Upper lobe of right lung (tissue), 1 donor: ENCODE measurements at regions not wholly inside any gene's neighbourhood (a gene's known extent, or its start where the extent isn't known, plus 50 kb on each side); places are given as distances from the start of the nearest gene placed in this dataset.

Experiments
- ATAC-seq: fragments of 200-7000 bp; cut with Tn5 transposase; one replicate; pipeline ENCODE4 v1.9.1; 2020; ENCODE audit warnings: mild to moderate bottlenecking, moderate library complexity
- DNase-seq: peaks from one replicate; pipeline ENCODE4 v3.0.0-alpha.2; 2020
- H3K27ac ChIP-seq: fragments of 200-600 bp; one replicate; pipeline ENCODE4 v1.8.0; 2022
- H3K27me3 ChIP-seq: fragments of 200-600 bp; one replicate; pipeline ENCODE4 v1.8.0; 2022; ENCODE audit warnings: mild to moderate bottlenecking
- H3K36me3 ChIP-seq: fragments of 200-600 bp; one replicate; pipeline ENCODE4 v1.8.0; 2022
- H3K4me1 ChIP-seq: fragments of 200-600 bp; one replicate; pipeline ENCODE4 v1.8.0; 2022
- H3K4me3 ChIP-seq: fragments of 200-600 bp; one replicate; pipeline ENCODE4 v1.8.0; 2022; ENCODE audit warnings: mild to moderate bottlenecking
- H3K9me3 ChIP-seq: fragments of 200-600 bp; one replicate; pipeline ENCODE4 v1.8.0; 2022
- CTCF ChIP-seq: fragments of 200-600 bp; IDR thresholded peaks from one replicate; pipeline ENCODE4 v1.8.0; 2022; ENCODE audit warnings: antibody characterized with exemption
- intact Hi-C: fragments of 100-400 bp; cut with DNase I; formaldehyde crosslinking; loops from one replicate; pipeline ENCODE4 v1.11.0; 2022
- donor health status: DM: no; HTN: yes; CAD: no; lungs with severe emphysema.

DNA sequence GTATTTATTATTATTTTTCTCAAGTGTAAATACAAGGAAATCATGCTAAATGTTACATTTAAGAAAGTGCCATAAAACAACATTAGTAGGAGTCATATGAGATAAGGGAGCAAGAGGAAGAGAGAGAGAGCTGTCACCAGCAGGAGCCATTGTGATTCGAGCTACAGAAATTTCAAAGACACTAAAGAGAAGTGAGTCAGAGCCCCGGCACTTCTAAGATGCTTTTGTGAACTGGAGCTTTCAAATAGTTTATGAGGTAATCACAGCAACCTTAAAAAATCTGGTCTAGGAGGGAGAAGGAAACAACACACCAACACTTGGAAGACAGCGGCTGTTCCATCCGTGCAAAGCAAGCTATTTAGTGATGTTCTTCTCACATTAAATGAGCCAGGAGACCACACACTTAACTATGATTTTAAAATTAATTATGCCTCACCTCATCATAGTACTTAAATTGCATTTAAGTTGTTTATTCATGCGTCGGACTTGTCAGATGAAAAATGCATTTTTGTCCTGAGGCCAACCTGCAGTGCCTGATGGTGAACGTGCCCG lies 382.7 kb upstream of the SALL3 start:
- H3K4me1 ChIP-seq = no peaks in the 10 kb centered on the region
- ATAC-seq = no peak
- no peak overlapping the region for H3K4me3 ChIP-seq
- DNase-seq = no peak
- H3K9me3 ChIP-seq = no peaks in the 10 kb centered on the region
- H3K27me3 ChIP-seq = no peaks in the 10 kb centered on the region
- H3K27ac ChIP-seq = no peak overlapping the region
- intact Hi-C loops = no loop called here
- no peaks in the 10 kb centered on the region for H3K36me3 ChIP-seq
- TF ChIP-seq CTCF = no peak

DNA sequence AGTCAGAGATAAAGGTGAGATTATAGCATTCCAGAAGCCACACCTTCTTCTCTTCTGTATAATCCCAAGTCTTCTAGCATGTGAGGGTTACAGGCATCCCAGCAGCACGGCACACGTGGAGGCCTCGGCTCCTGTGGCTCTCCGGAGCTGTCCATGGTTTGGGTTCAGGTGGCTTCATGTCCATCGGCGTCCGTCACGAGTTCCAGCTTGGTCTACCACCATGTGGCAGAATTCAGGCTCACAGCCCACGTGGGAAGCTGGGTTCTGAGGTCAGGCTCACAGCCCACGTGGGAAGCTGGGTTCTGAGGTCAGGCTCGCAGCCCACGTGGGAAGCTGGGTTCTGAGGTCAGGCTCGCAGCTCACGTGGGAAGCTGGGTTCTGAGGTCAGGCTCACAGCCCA lies 378.3 kb upstream of the SALL3 start:
- no peaks in the 10 kb centered on the region for H3K27me3 ChIP-seq
- no peak overlapping the region for H3K4me3 ChIP-seq
- no peak overlapping the region for H3K27ac ChIP-seq
- DNase-seq (no peak), ATAC-seq (no peak)
- no peak for TF ChIP-seq CTCF
- H3K9me3 ChIP-seq = no peaks in the 10 kb centered on the region
- no peaks in the 10 kb centered on the region for H3K4me1 ChIP-seq
- no peaks in the 10 kb centered on the region for H3K36me3 ChIP-seq
- intact Hi-C loops = no loop called here

GRCh38 chr18:78601923-78602322 lies 377.7 kb upstream of the SALL3 start:
- Histone ChIP-seq H3K36me3 (no peaks in the 10 kb centered on the region), H3K4me1 (no peaks in the 10 kb centered on the region), H3K4me3 (no peak overlapping the region), H3K27me3 (no peaks in the 10 kb centered on the region), H3K9me3 (no peaks in the 10 kb centered on the region), H3K27ac (no peak overlapping the region)
- DNase-seq = no peak
- TF ChIP-seq CTCF = no peak
- no peak for ATAC-seq
- intact Hi-C loops = no loop called here

- H3K27ac ChIP-seq = no peak overlapping the region
- no peaks in the 10 kb centered on the region for H3K36me3 ChIP-seq
- H3K27me3 ChIP-seq = peaks cover 3% of the 10 kb centered on the region
- ATAC-seq (no peak), DNase-seq (no peak)
- H3K4me3 ChIP-seq = no peak overlapping the region
- intact Hi-C loops = no loop called here
- no peak for TF ChIP-seq CTCF
- no peaks in the 10 kb centered on the region for H3K4me1 ChIP-seq
- no peaks in the 10 kb centered on the region for H3K9me3 ChIP-seq
These were observed 377.2 kb upstream of the SALL3 start for GRCh38 chr18:78602430-78602829.

DNA sequence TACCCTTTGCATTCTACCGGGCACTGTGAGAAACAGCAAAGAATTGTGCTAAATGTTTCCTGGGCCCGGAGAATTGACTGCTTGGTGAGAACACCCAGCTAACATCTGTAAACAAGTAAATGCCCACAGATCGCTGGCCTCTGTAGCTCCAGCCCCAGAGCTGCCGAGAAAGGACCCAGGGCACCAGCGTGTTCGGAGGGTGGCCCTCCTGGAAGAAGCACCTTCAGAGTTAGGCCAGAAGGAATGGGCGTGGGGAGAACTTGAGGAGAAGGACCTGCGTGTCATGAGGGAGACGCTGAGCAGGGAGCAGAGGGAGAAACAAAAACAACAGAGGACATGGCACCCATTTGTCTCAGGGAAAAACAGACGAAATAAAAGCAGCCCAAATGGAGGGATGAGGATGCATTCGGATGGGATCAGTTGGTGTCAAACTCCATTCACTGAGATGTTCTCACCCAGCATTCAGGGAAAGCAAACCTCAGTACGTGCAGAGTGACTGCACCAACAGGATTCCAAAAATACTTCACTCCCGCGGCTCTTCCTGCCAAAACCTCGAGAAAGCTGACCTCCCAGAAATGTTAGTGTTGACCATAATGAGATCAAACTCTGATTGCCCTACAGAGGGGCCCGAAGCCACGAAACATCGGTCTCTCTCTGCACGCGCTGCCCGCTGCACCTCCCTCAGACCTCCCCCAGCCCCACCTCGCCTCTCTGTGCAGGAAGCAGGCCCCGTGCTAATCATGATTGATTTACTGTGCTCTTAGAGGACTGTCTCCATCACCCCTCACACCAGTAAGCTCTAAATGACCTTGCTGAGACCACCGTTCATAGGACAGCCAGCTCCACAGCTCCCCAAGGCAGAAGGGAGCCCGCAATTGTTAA lies 376.3 kb upstream of the SALL3 start:
- TF ChIP-seq CTCF = no peak
- no peaks in the 10 kb centered on the region for H3K9me3 ChIP-seq
- DNase-seq (no peak), ATAC-seq (no peak)
- H3K27me3 ChIP-seq = peaks cover 9% of the 10 kb centered on the region
- H3K36me3 ChIP-seq = no peaks in the 10 kb centered on the region
- no peaks in the 10 kb centered on the region for H3K4me1 ChIP-seq
- H3K4me3 ChIP-seq = no peak overlapping the region
- intact Hi-C loops = no loop called here
- no peak overlapping the region for H3K27ac ChIP-seq
